HL-60 (cell line): ENCODE measurements at regions not wholly inside any gene's neighbourhood (a gene's known extent, or its start where the extent isn't known, plus 50 kb on each side); places are given as distances from the start of the nearest gene placed in this dataset.

Source experiments
- DNase-seq, 2 experiments: peaks; one replicate each; pipeline ENCODE4 v3.0.0-alpha.2; 2010 to 2020; ENCODE audit warnings: low read depth in 1 of 2, low spot score in 1 of 2
- H3K27ac ChIP-seq: fragments of 250-450 bp; sonication (Bioruptor Pico); replicated peaks from 2 replicates; pipeline ENCODE4 v1.5.1; 2020; ENCODE audit warnings: mild to moderate bottlenecking, moderate library complexity
- H3K27me3 ChIP-seq: fragments of 250-450 bp; sonication (Bioruptor Pico); 2 replicates; pipeline ENCODE4 v1.5.1; 2021; ENCODE audit warnings: mild to moderate bottlenecking, moderate library complexity; ENCODE audit not compliant: insufficient read depth, poor library complexity, severe bottlenecking
- H3K4me3 ChIP-seq: replicated peaks from 2 replicates; pipeline ENCODE4 v1.5.1; 2011; ENCODE audit warnings: mild to moderate bottlenecking, control low read depth, low read length; ENCODE audit not compliant: insufficient read depth
- CTCF ChIP-seq: IDR thresholded peaks from one replicate; pipeline ENCODE4 v1.5.1; 2011; ENCODE audit warnings: low read length, control low read depth, inconsistent platforms; ENCODE audit not compliant: insufficient read depth
- GABPA ChIP-seq: IDR thresholded peaks from 2 replicates; pipeline ENCODE4 v1.6.1; 2012; ENCODE audit warnings: low read depth
- POLR2AphosphoS5 ChIP-seq: IDR thresholded peaks from 2 replicates; pipeline ENCODE4 v1.6.1; 2012; ENCODE audit warnings: low read depth
- SPI1 ChIP-seq: IDR thresholded peaks from 2 replicates; pipeline ENCODE4 v1.6.1; 2012; ENCODE audit warnings: low read depth, mild to moderate bottlenecking, borderline replicate concordance
- TF ChIP-seq, protein P1 (sequence below): IDR thresholded peaks from 2 replicates; pipeline ENCODE4 v1.6.1; 2012; ENCODE audit warnings: low read depth; ENCODE audit not compliant: insufficient replicate concordance

DNA sequence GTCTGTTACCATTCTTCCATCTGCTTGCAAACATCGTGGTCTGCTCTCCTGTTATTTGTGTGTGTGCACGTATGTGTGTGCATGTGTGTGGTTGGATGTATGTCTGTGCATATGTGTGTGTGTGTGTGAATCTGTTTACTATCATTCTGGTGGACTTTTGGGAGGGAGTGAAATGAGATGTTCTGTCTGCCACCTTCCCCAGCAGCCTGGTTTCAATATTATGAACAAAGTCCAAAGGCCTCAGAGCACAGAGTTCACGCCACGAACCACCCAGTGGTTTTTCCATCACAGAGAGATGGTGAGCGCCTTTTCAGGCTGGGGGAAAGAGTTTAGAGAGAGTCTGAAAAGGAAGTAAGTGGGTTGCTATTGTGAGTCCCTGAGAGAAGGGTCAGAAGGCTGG lies 67.1 kb upstream of the YWHAQ start:
- no peak for DNase-seq
- H3K4me3 ChIP-seq: no peak overlapping the region
- TF ChIP-seq CTCF (no peak), SPI1 (no peak)
- H3K27me3 ChIP-seq: no peaks in the 10 kb centered on the region
- H3K27ac ChIP-seq: no peak overlapping the region

GRCh38 chr2:9699139-9700108 lies 68.6 kb upstream of the YWHAQ start:
- Histone ChIP-seq H3K27ac (no peak overlapping the region), H3K4me3 (no peak overlapping the region), H3K27me3 (no peaks in the 10 kb centered on the region)
- TF ChIP-seq, protein P1, sequence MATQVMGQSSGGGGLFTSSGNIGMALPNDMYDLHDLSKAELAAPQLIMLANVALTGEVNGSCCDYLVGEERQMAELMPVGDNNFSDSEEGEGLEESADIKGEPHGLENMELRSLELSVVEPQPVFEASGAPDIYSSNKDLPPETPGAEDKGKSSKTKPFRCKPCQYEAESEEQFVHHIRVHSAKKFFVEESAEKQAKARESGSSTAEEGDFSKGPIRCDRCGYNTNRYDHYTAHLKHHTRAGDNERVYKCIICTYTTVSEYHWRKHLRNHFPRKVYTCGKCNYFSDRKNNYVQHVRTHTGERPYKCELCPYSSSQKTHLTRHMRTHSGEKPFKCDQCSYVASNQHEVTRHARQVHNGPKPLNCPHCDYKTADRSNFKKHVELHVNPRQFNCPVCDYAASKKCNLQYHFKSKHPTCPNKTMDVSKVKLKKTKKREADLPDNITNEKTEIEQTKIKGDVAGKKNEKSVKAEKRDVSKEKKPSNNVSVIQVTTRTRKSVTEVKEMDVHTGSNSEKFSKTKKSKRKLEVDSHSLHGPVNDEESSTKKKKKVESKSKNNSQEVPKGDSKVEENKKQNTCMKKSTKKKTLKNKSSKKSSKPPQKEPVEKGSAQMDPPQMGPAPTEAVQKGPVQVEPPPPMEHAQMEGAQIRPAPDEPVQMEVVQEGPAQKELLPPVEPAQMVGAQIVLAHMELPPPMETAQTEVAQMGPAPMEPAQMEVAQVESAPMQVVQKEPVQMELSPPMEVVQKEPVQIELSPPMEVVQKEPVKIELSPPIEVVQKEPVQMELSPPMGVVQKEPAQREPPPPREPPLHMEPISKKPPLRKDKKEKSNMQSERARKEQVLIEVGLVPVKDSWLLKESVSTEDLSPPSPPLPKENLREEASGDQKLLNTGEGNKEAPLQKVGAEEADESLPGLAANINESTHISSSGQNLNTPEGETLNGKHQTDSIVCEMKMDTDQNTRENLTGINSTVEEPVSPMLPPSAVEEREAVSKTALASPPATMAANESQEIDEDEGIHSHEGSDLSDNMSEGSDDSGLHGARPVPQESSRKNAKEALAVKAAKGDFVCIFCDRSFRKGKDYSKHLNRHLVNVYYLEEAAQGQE: no peak
- TF ChIP-seq POLR2AphosphoS5 (no peak), CTCF (no peak), SPI1 (no peak), GABPA (no peak)
- DNase-seq: no peak

DNA sequence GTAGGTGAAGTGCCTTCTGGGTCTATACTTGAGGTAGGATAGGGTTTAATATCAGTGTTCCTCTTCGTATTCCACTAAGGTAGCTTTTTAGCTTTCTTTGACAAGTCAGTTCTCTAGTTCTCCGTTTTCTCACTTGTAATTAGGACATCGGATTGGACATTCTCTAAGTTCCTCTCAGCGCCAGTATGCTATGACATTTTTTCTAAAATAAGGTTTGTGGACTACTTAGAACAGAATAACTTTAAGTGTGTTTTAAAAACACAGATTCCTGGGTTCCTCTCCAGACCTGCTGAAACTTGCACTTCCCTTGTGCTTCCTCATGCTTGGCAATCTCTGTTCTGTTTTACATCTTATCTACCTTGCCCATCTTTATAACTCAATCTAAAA lies 69.3 kb upstream of the YWHAQ start:
- no peak overlapping the region for H3K4me3 ChIP-seq
- TF ChIP-seq POLR2AphosphoS5 (no peak), SPI1 (0 out of 2 replicates have a peak, but pooled peaks have one; percentile 1), GABPA (no peak)
- no peak overlapping the region for H3K27ac ChIP-seq
- no peak for DNase-seq
- H3K27me3 ChIP-seq: no peaks in the 10 kb centered on the region

GRCh38 chr2:9702604-9703084 lies 71.8 kb upstream of the YWHAQ start:
- H3K27ac ChIP-seq: no peak overlapping the region
- no peak for DNase-seq
- TF ChIP-seq, protein P1: no peak
- TF ChIP-seq GABPA (no peak), SPI1 (no peak)
- no peak overlapping the region for H3K4me3 ChIP-seq
- no peaks in the 10 kb centered on the region for H3K27me3 ChIP-seq
